Testis (tissue), 2 donors: ENCODE measurements at regions not wholly inside any gene's neighbourhood (a gene's known extent, or its start where the extent isn't known, plus 50 kb on each side); places are given as distances from the start of the nearest gene placed in this dataset.

ENCODE experiments used
- DNase-seq: peaks from one replicate; pipeline ENCODE4 v3.0.0-alpha.2; 2019
- H3K27ac ChIP-seq, 2 donors: fragments of 200-600 bp; sonication (generic); one replicate each; pipeline ENCODE4 v1.5.1; 2019
- H3K27me3 ChIP-seq: fragments of 200-600 bp; sonication (generic); one replicate; pipeline ENCODE4 v1.5.1; 2019
- H3K36me3 ChIP-seq: fragments of 200-600 bp; sonication (generic); one replicate; pipeline ENCODE4 v1.5.1; 2017; ENCODE audit warnings: low read depth; ENCODE audit errors: missing control alignments
- H3K4me1 ChIP-seq: fragments of 200-600 bp; sonication (generic); one replicate; pipeline ENCODE4 v1.5.1; 2019
- H3K4me3 ChIP-seq, 2 donors: fragments of 200-600 bp; sonication (generic); one replicate each; pipeline ENCODE4 v1.5.1; 2017 to 2019
- H3K9me3 ChIP-seq: fragments of 200-600 bp; sonication (generic); one replicate; pipeline ENCODE4 v1.5.1; 2017
- POLR2A ChIP-seq: fragments of 450-650 bp; IDR thresholded peaks from one replicate; pipeline ENCODE4 v1.6.1; 2017; ENCODE audit warnings: antibody characterized with exemption, mild to moderate bottlenecking, moderate library complexity
- WGBS, 2 donors: methylation state at CpG; one replicate each; pipeline ENCODE4 v1.1.5; 2018; 5-methylcytosine and 5-hydroxymethylcytosine counted together
- intact Hi-C: fragments of 100-400 bp; cut with DNase I; formaldehyde crosslinking; loops from one replicate; pipeline ENCODE4 v1.15.1; 2023; ENCODE audit warnings: low total_unique reads
- TF ChIP-seq, protein P1 (sequence below), 3 experiments: fragments of 450-650 bp in 2 of 3; fragments of 200-600 bp in 1 of 3; sonication (generic) in 1 of 3; IDR thresholded peaks; one replicate each; pipeline ENCODE4 v1.5.1; 2016 to 2019; ENCODE audit warnings: antibody characterized with exemption in 3 of 3, mild to moderate bottlenecking in 2 of 3, moderate library complexity in 1 of 3

- no peak for DNase-seq
- TF ChIP-seq, protein P1, sequence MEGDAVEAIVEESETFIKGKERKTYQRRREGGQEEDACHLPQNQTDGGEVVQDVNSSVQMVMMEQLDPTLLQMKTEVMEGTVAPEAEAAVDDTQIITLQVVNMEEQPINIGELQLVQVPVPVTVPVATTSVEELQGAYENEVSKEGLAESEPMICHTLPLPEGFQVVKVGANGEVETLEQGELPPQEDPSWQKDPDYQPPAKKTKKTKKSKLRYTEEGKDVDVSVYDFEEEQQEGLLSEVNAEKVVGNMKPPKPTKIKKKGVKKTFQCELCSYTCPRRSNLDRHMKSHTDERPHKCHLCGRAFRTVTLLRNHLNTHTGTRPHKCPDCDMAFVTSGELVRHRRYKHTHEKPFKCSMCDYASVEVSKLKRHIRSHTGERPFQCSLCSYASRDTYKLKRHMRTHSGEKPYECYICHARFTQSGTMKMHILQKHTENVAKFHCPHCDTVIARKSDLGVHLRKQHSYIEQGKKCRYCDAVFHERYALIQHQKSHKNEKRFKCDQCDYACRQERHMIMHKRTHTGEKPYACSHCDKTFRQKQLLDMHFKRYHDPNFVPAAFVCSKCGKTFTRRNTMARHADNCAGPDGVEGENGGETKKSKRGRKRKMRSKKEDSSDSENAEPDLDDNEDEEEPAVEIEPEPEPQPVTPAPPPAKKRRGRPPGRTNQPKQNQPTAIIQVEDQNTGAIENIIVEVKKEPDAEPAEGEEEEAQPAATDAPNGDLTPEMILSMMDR (IDR thresholded peaks at IDR 0.05), result no peak
- TF ChIP-seq POLR2A, result no peak
- H3K4me1 ChIP-seq, result peaks cover 54% of the 10 kb centered on the region
- H3K4me3 ChIP-seq, result no peak overlapping the region
- no peaks in the 10 kb centered on the region for H3K9me3 ChIP-seq
- no peaks in the 10 kb centered on the region for H3K36me3 ChIP-seq
- H3K27me3 ChIP-seq, result no peaks in the 10 kb centered on the region
- H3K27ac ChIP-seq, result peak overlapping the region; percentile 74 to 81
- intact Hi-C loops, result no loop called here
- WGBS, 2 donors, result 38 to 74% methylated on average over 3 of the region's 3 CpGs
These were observed 50.1 kb upstream of the PWWP2A start for GRCh38 chr5:160169326-160169725.
